SK-N-MC (cell line): ENCODE measurements at regions not wholly inside any gene's neighbourhood (a gene's known extent, or its start where the extent isn't known, plus 50 kb on each side); places are given as distances from the start of the nearest gene placed in this dataset.

Experiments
- EZH2 ChIP-seq: fragments of 200-600 bp; sonication (generic); IDR thresholded peaks from one replicate; pipeline ENCODE4 v1.6.1; 2017; ENCODE audit warnings: antibody characterized with exemption
- FOXP2 ChIP-seq: optimal IDR thresholded peaks from 2 replicates; pipeline ENCODE3; 2011; ENCODE audit warnings: mild to moderate bottlenecking, moderate library complexity; ENCODE audit not compliant: insufficient read depth; ENCODE audit errors: extremely low read length, control extremely low read depth
- POLR2AphosphoS5 ChIP-seq: IDR thresholded peaks from 2 replicates; pipeline ENCODE4 v1.6.1; 2012; ENCODE audit warnings: mild to moderate bottlenecking, low read depth, low read length, borderline replicate concordance

DNA sequence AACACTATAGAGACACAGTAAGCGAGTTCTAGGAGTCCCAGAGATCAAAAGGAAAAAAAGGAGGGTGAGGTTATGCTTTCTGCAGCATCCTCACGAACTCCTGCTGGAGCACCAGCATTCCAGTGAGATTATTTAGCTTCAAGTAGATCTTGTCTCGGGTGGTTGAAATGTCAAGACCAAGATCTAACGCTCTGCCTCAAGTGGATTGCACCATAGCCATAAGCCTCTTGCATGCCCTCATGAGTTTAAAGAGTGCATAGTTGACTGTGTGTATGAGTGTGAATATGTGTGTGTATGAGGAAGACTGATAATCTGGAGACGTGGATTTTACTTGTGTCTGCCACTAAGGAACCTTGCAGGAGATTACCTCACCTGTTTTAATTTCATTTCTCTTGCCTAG, 335.3 kb upstream of the ADAMTSL1 start:
- no peak for TF ChIP-seq EZH2
- TF ChIP-seq POLR2AphosphoS5 = no peak
- no peak for TF ChIP-seq FOXP2
